ENCODE measurements at regions not wholly inside any gene's neighbourhood (a gene's known extent, or its start where the extent isn't known, plus 50 kb on each side); places are given as distances from the start of the nearest gene placed in this dataset.

DNA sequence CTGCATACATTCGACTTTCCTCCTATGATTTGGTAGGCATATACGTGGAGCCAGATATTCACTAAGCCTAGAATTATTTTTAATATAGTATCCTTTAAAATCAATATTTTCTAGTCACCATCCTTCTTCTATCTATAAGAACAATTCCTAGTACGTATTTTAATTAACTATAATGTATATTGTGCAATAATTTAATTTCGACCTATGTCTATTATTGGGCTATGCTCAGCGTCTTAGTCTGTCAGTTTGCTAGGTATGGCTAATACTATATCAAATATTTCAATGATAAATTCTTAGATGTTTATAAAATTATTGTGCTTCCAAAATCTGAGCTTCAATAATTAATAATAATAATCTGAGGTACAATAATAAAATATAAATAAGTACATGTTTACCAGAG, 705.3 kb downstream of the PRELID2 start:
- Histone ChIP-seq H3K27me3 (ENCODE audit: control insufficient read depth in 2 of 2, insufficient read depth in 2 of 2, low read length in 2 of 2) (no peaks in the 10 kb centered on the region), H3K9ac (ENCODE audit: insufficient read depth in 1 of 2, low read depth in 2 of 2, low read length in 2 of 2) (no peak overlapping the region), H3K4me3 (no peak overlapping the region), H3K9me1 (ENCODE audit: control insufficient read depth, insufficient read depth, low read length) (no peaks in the 10 kb centered on the region), H3K9me3 (replicated peaks; ENCODE audit: control insufficient read depth, insufficient read depth, low read depth, low read length) (no peaks in the 10 kb centered on the region), H3K4me2 (ENCODE audit: insufficient read depth, low read length) (no peak overlapping the region), H3K79me2 (ENCODE audit: control insufficient read depth, insufficient read depth, low read length) (no peaks in the 10 kb centered on the region), H3K36me3 (ENCODE audit: control insufficient read depth, insufficient read depth, low read length) (no peaks in the 10 kb centered on the region), H3K4me1 (replicated peaks in 1 of 2; ENCODE audit: control insufficient read depth in 2 of 2, insufficient read depth in 2 of 2, low read length in 2 of 2) (no peaks in the 10 kb centered on the region), H4K20me1 (replicated peaks; ENCODE audit: control insufficient read depth, insufficient read depth, low read length) (no peaks in the 10 kb centered on the region), H3K27ac (ENCODE audit: extremely low read depth, low read depth, low read length) (no peak overlapping the region), H2AFZ (ENCODE audit: low read depth, low read length) (no peak overlapping the region)
- in situ Hi-C loops (cut with MboI) (no loop called here), intact Hi-C loops (cut with micrococcal nuclease) (loop anchor here (10.0 kb wide), 1 partner anchor 495 kb away; no protein-coding TSS in a partner anchor)
- WGBS (ENCODE audit: insufficient coverage, low coverage, missing lambda C conversion rate), result 0% methylated on average over 5 of the region's 5 CpGs
- DNase-seq (ENCODE audit: extremely low read depth in 1 of 4, low spot score in 3 of 4) (no peak), FAIRE-seq (no peak), ATAC-seq (no peak)
- ChIA-PET POLR2A (no interaction called here), CTCF (ENCODE audit: low intra/inter-chr PET ratio) (no interaction called here)
- no TSS peak for BruUV-seq (replicated peaks)
- TF ChIP-seq CEBPG (CRISPR knock-in tag; IDR thresholded peaks at IDR 0.05), result no peak
- peak in 1 of 2 experiments; percentile 77; a peak in 2 of 4 replicates for TF ChIP-seq CEBPG (tag; conservative IDR thresholded peaks at IDR 0.05 in 1 of 2, IDR thresholded peaks at IDR 0.05 in 1 of 2)
- peak; percentile 42; the same call in 1 of the 2 replicates for TF ChIP-seq CEBPB (tag; IDR thresholded peaks at IDR 0.05)
- TF ChIP-seq, protein P1, sequence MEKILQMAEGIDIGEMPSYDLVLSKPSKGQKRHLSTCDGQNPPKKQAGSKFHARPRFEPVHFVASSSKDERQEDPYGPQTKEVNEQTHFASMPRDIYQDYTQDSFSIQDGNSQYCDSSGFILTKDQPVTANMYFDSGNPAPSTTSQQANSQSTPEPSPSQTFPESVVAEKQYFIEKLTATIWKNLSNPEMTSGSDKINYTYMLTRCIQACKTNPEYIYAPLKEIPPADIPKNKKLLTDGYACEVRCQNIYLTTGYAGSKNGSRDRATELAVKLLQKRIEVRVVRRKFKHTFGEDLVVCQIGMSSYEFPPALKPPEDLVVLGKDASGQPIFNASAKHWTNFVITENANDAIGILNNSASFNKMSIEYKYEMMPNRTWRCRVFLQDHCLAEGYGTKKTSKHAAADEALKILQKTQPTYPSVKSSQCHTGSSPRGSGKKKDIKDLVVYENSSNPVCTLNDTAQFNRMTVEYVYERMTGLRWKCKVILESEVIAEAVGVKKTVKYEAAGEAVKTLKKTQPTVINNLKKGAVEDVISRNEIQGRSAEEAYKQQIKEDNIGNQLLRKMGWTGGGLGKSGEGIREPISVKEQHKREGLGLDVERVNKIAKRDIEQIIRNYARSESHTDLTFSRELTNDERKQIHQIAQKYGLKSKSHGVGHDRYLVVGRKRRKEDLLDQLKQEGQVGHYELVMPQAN (IDR thresholded peaks at IDR 0.05; ENCODE audit: borderline replicate concordance), result no peak

DNA sequence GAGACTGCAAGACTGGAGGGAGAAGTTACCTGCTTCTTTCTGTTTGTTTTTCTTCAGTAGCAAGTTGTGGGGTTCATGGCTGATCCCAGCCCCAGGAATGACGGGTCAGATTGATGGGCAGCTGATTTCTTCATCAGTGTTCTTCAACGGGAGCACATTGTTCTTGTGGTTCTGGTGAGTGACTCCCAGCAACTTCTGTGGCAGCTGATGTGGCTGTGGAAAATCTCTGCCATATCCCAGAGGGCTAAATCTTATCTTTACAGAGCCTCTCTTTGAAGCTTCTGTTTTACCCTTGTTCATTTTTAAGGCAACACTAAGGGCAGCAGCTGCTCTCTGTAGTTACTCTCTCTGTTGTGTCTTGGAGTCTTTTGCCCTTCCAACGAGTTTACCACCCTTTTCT, 710.3 kb downstream of the PRELID2 start:
- Histone ChIP-seq H2AFZ (ENCODE audit: low read depth, low read length) (no peak overlapping the region), H3K27ac (ENCODE audit: extremely low read depth, low read depth, low read length) (no peak overlapping the region), H3K36me3 (ENCODE audit: control insufficient read depth, insufficient read depth, low read length) (no peaks in the 10 kb centered on the region), H3K9ac (ENCODE audit: insufficient read depth in 1 of 2, low read depth in 2 of 2, low read length in 2 of 2) (no peak overlapping the region), H3K9me3 (replicated peaks; ENCODE audit: control insufficient read depth, insufficient read depth, low read depth, low read length) (no peaks in the 10 kb centered on the region; the same call in 1 of the 2 replicates), H4K20me1 (replicated peaks; ENCODE audit: control insufficient read depth, insufficient read depth, low read length) (no peaks in the 10 kb centered on the region), H3K9me1 (ENCODE audit: control insufficient read depth, insufficient read depth, low read length) (no peaks in the 10 kb centered on the region), H3K79me2 (ENCODE audit: control insufficient read depth, insufficient read depth, low read length) (no peaks in the 10 kb centered on the region), H3K4me3 (no peak overlapping the region), H3K4me1 (replicated peaks in 1 of 2; ENCODE audit: control insufficient read depth in 2 of 2, insufficient read depth in 2 of 2, low read length in 2 of 2) (no peaks in the 10 kb centered on the region), H3K27me3 (ENCODE audit: control insufficient read depth in 2 of 2, insufficient read depth in 2 of 2, low read length in 2 of 2) (no peaks in the 10 kb centered on the region), H3K4me2 (ENCODE audit: insufficient read depth, low read length) (no peak overlapping the region)
- in situ Hi-C loops (cut with MboI), result no loop called here
- ChIA-PET CTCF (ENCODE audit: low intra/inter-chr PET ratio) (no interaction called here), POLR2A (no interaction called here)
- intact Hi-C loops (cut with micrococcal nuclease), result no loop called here
- no peak for DNase-seq (ENCODE audit: extremely low read depth in 1 of 4, low spot score in 3 of 4)
- 3% methylated on average over 3 of the region's 3 CpGs for WGBS (ENCODE audit: insufficient coverage, low coverage, missing lambda C conversion rate)
- no TSS peak for BruUV-seq (replicated peaks)
- no peak for ATAC-seq
- FAIRE-seq, result no peak
- TF ChIP-seq, protein P2, sequence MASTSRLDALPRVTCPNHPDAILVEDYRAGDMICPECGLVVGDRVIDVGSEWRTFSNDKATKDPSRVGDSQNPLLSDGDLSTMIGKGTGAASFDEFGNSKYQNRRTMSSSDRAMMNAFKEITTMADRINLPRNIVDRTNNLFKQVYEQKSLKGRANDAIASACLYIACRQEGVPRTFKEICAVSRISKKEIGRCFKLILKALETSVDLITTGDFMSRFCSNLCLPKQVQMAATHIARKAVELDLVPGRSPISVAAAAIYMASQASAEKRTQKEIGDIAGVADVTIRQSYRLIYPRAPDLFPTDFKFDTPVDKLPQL (IDR thresholded peaks at IDR 0.05; ENCODE audit: extremely low read depth, insufficient read length), result no peak
- TF ChIP-seq CBX8 (IDR thresholded peaks at IDR 0.05; ENCODE audit: borderline replicate concordance, extremely low read depth, low read depth, low read length, poor library complexity, severe bottlenecking) (no peak), TEAD4 (IDR thresholded peaks at IDR 0.05; ENCODE audit: low read length) (no peak), TEAD4 (CRISPR knock-in tag; IDR thresholded peaks at IDR 0.05; ENCODE audit: borderline replicate concordance) (no peak), ZFP36 (IDR thresholded peaks at IDR 0.05; ENCODE audit: low read depth, low read length, partially characterized antibody) (no peak), BCOR (IDR thresholded peaks at IDR 0.05) (no peak), IRF2 (CRISPR knock-in tag; IDR thresholded peaks at IDR 0.05) (no peak), RBM15 (IDR thresholded peaks at IDR 0.05; ENCODE audit: insufficient read depth, low read length) (no peak), PRMT5 (CRISPR knock-in tag; IDR thresholded peaks at IDR 0.05) (no peak)

Measured in K562 (cell line).